Spleen (tissue), 7 donors: ENCODE measurements at regions not wholly inside any gene's neighbourhood (a gene's known extent, or its start where the extent isn't known, plus 50 kb on each side); places are given as distances from the start of the nearest gene placed in this dataset.

ENCODE experiments used
- CTCF ChIP-seq, 11 experiments: fragments of 200-600 bp in 7 of 11; fragments of 450-650 bp in 4 of 11; sonication (generic) in 4 of 11; IDR thresholded peaks in 8 of 11; conservative IDR thresholded peaks in 3 of 11; 1 replicate in 7 of 11; 2 replicates in 4 of 11; pipeline versions ENCODE4 v1.4.0 to v1.8.0; 2016 to 2021; ENCODE audit warnings: antibody characterized with exemption in 11 of 11, inconsistent platforms in 4 of 11, mild to moderate bottlenecking in 1 of 11
- POLR2A ChIP-seq, 3 donors: fragments of 450-650 bp; IDR thresholded peaks; one replicate each; pipeline ENCODE4 v1.5.1; 2017; ENCODE audit warnings: antibody characterized with exemption in 3 of 3, mild to moderate bottlenecking in 1 of 3
- POLR2AphosphoS5 ChIP-seq, 3 donors: sonication (generic); formaldehyde crosslinking; IDR thresholded peaks; one replicate each; pipeline ENCODE4 v1.5.1; 2017; ENCODE audit warnings: antibody characterized with exemption in 3 of 3
- donor health status: DM: no; HTN: no; CAD: no; lungs with moderate emphysema.
- donor health status: DM: no; HTN: no; CAD: no.
- donor health status: DM: no; HTN: no; CAD: no.

DNA sequence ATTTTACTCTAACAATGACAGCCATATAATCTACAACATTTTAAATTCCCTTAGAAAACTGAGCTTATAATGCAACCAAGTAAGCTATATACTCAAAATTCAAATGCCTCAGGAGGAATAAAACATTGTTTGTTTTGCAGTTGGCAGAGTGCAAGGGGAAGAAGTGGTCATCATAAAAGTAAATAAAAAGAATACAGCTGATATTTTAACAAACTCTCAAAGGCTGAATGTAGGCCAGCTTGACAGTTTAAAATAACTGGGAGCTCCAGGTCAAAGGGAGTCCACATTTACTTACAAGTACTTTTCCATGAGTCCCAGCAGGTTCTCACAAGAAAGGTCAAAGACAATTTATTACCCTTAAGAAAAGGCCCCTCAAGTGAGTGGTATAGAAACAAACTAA is 589.8 kb downstream of the BCKDHB start:
- TF ChIP-seq POLR2A (IDR thresholded peaks at IDR 0.05): no peak
- no peak for TF ChIP-seq CTCF (IDR thresholded peaks at IDR 0.05 in 8 of 11, conservative IDR thresholded peaks at IDR 0.05 in 3 of 11)
- no peak for TF ChIP-seq POLR2AphosphoS5 (IDR thresholded peaks at IDR 0.05)
